Activated CD4-positive, alpha-beta T cell treated with anti-CD3 and anti-CD28 coated beads for 4 hours (primary cell): ENCODE measurements at regions not wholly inside any gene's neighbourhood (a gene's known extent, or its start where the extent isn't known, plus 50 kb on each side); places are given as distances from the start of the nearest gene placed in this dataset.
"Not testable (repeated sequence)": the region's sequence is repeated elsewhere in the genome, so short reads cannot be mapped to it uniquely, and the experiment has no call there.

Source experiments
- DNase-seq, 2 donors: peaks; one replicate each; pipeline ENCODE4 v3.0.0-alpha.2; 2020

GRCh38 chr4:56134834-56135233 is 186.1 kb downstream of the CEP135 start:
- DNase-seq: not testable (repeated sequence)

- no peak for DNase-seq
These were observed 185.5 kb downstream of the CEP135 start for GRCh38 chr4:56134266-56134665.

- DNase-seq: no peak
These were observed 184.1 kb downstream of the CEP135 start for GRCh38 chr4:56132835-56133234.

- not testable (repeated sequence) for DNase-seq
These were observed 183.4 kb downstream of the CEP135 start for GRCh38 chr4:56132188-56132587.

- DNase-seq: no peak
These were observed 181.9 kb downstream of the CEP135 start for GRCh38 chr4:56130606-56131155.

- DNase-seq: no peak
These were observed 180.7 kb downstream of the CEP135 start for GRCh38 chr4:56129431-56129861.

- DNase-seq: no peak
These were observed 179.5 kb downstream of the CEP135 start for GRCh38 chr4:56128213-56128612.

- DNase-seq: no peak
These were observed 179.0 kb downstream of the CEP135 start for GRCh38 chr4:56127716-56128115.

GRCh38 chr4:56123547-56123946 is 174.8 kb downstream of the CEP135 start:
- no peak for DNase-seq

- DNase-seq: no peak
These were observed 174.3 kb downstream of the CEP135 start for GRCh38 chr4:56123051-56123450.

GRCh38 chr4:56118845-56119244 is 170.1 kb downstream of the CEP135 start:
- DNase-seq: no peak

- no peak for DNase-seq
These were observed 169.3 kb downstream of the CEP135 start for GRCh38 chr4:56118055-56118454.

- no peak for DNase-seq
These were observed 167.2 kb downstream of the CEP135 start for GRCh38 chr4:56115898-56116297.

GRCh38 chr4:56112377-56112776 is 163.6 kb downstream of the CEP135 start:
- DNase-seq: no peak

GRCh38 chr4:56106180-56107147 is 157.7 kb downstream of the CEP135 start:
- no peak for DNase-seq

- no peak for DNase-seq
These were observed 155.4 kb downstream of the CEP135 start for GRCh38 chr4:56104188-56104587.

GRCh38 chr4:56102601-56103000 is 153.9 kb downstream of the CEP135 start:
- DNase-seq: no peak

GRCh38 chr4:56099378-56099786 is 150.6 kb downstream of the CEP135 start:
- no peak for DNase-seq

- no peak for DNase-seq
These were observed 144.8 kb downstream of the CEP135 start for GRCh38 chr4:56093576-56093975.

GRCh38 chr4:56092540-56092939 is 143.8 kb downstream of the CEP135 start:
- no peak for DNase-seq

- no peak for DNase-seq
These were observed 137.8 kb downstream of the CEP135 start for GRCh38 chr4:56086561-56086960.

GRCh38 chr4:56086073-56086541 is 137.4 kb downstream of the CEP135 start:
- DNase-seq: no peak

GRCh38 chr4:56085275-56085674 is 136.5 kb downstream of the CEP135 start:
- no peak for DNase-seq

- no peak for DNase-seq
These were observed 136.1 kb downstream of the CEP135 start for GRCh38 chr4:56084851-56085250.
